ENCODE measurements at regions not wholly inside any gene's neighbourhood (a gene's known extent, or its start where the extent isn't known, plus 50 kb on each side); places are given as distances from the start of the nearest gene placed in this dataset.

GRCh38 chr5:4083591-4084337 is 488.1 kb downstream of the IRX1 start:
- no peaks in the 10 kb centered on the region for H3K4me1 Mint-ChIP-seq (ENCODE audit: low read depth, unreplicated experiment)
- peaks cover 27% of the 10 kb centered on the region for H3K9me3 Mint-ChIP-seq (ENCODE audit: low read depth, unreplicated experiment)
- CTCF ChIA-PET: no interaction called here
- no peak overlapping the region for H3K4me3 Mint-ChIP-seq (ENCODE audit: low read depth, unreplicated experiment)
- no peak for DNase-seq
- TF ChIP-seq CTCF (IDR thresholded peaks at IDR 0.05; ENCODE audit: unreplicated experiment): no peak
- H3K36me3 Mint-ChIP-seq (ENCODE audit: insufficient read depth, unreplicated experiment): no peaks in the 10 kb centered on the region
- no peak overlapping the region for H3K27ac Mint-ChIP-seq (ENCODE audit: unreplicated experiment)
- no TSS peak for BruUV-seq (replicated peaks)
- no peaks in the 10 kb centered on the region for H3K27me3 Mint-ChIP-seq (ENCODE audit: unreplicated experiment)
- intact Hi-C loops (cut with micrococcal nuclease; ENCODE audit: unreplicated experiment): no loop called here

- H3K27ac Mint-ChIP-seq (ENCODE audit: unreplicated experiment): no peak overlapping the region
- intact Hi-C loops (cut with micrococcal nuclease; ENCODE audit: unreplicated experiment): no loop called here
- TF ChIP-seq CTCF (IDR thresholded peaks at IDR 0.05; ENCODE audit: unreplicated experiment): no peak
- no peaks in the 10 kb centered on the region for H3K27me3 Mint-ChIP-seq (ENCODE audit: unreplicated experiment)
- CTCF ChIA-PET: no interaction called here
- peaks cover 14% of the 10 kb centered on the region for H3K9me3 Mint-ChIP-seq (ENCODE audit: low read depth, unreplicated experiment)
- no peaks in the 10 kb centered on the region for H3K36me3 Mint-ChIP-seq (ENCODE audit: insufficient read depth, unreplicated experiment)
- H3K4me3 Mint-ChIP-seq (ENCODE audit: low read depth, unreplicated experiment): no peak overlapping the region
- DNase-seq: no peak
- no TSS peak for BruUV-seq (replicated peaks)
- H3K4me1 Mint-ChIP-seq (ENCODE audit: low read depth, unreplicated experiment): no peaks in the 10 kb centered on the region
These were observed 490.4 kb downstream of the IRX1 start for GRCh38 chr5:4086081-4086480.

GRCh38 chr5:4087110-4087509 is 491.5 kb downstream of the IRX1 start:
- Mint-ChIP-seq H3K36me3 (ENCODE audit: insufficient read depth, unreplicated experiment) (no peaks in the 10 kb centered on the region), H3K27me3 (ENCODE audit: unreplicated experiment) (no peaks in the 10 kb centered on the region), H3K27ac (ENCODE audit: unreplicated experiment) (no peak overlapping the region), H3K4me3 (ENCODE audit: low read depth, unreplicated experiment) (no peak overlapping the region), H3K4me1 (ENCODE audit: low read depth, unreplicated experiment) (no peaks in the 10 kb centered on the region), H3K9me3 (ENCODE audit: low read depth, unreplicated experiment) (peaks cover 14% of the 10 kb centered on the region)
- TF ChIP-seq CTCF (IDR thresholded peaks at IDR 0.05; ENCODE audit: unreplicated experiment): no peak
- BruUV-seq (replicated peaks): no TSS peak
- CTCF ChIA-PET: no interaction called here
- no peak for DNase-seq
- intact Hi-C loops (cut with micrococcal nuclease; ENCODE audit: unreplicated experiment): no loop called here

GRCh38 chr5:4089087-4089486 is 493.5 kb downstream of the IRX1 start:
- CTCF ChIA-PET: no interaction called here
- Mint-ChIP-seq H3K4me1 (ENCODE audit: low read depth, unreplicated experiment) (no peaks in the 10 kb centered on the region), H3K9me3 (ENCODE audit: low read depth, unreplicated experiment) (peaks cover 18% of the 10 kb centered on the region), H3K27me3 (ENCODE audit: unreplicated experiment) (no peaks in the 10 kb centered on the region), H3K4me3 (ENCODE audit: low read depth, unreplicated experiment) (no peak overlapping the region), H3K27ac (ENCODE audit: unreplicated experiment) (no peak overlapping the region), H3K36me3 (ENCODE audit: insufficient read depth, unreplicated experiment) (no peaks in the 10 kb centered on the region)
- BruUV-seq (replicated peaks): no TSS peak
- no peak for DNase-seq
- intact Hi-C loops (cut with micrococcal nuclease; ENCODE audit: unreplicated experiment): no loop called here
- TF ChIP-seq CTCF (IDR thresholded peaks at IDR 0.05; ENCODE audit: unreplicated experiment): no peak
